ENCODE measurements at regions not wholly inside any gene's neighbourhood (a gene's known extent, or its start where the extent isn't known, plus 50 kb on each side); places are given as distances from the start of the nearest gene placed in this dataset.

- WGBS, 2 experiments, result 89 to 100% methylated on average over 1 to 2 of the region's 2 CpGs
- Histone ChIP-seq H3K27me3 (ENCODE audit: control insufficient read depth, insufficient read depth, low read length, poor library complexity, severe bottlenecking) (no peaks in the 10 kb centered on the region), H3K36me3 (ENCODE audit: control insufficient read depth, insufficient read depth, low read length) (no peaks in the 10 kb centered on the region), H3K4me3 (ENCODE audit: insufficient read depth, low read depth, low read length) (no peak overlapping the region), H3K27ac (ENCODE audit: insufficient read depth, low read depth, low read length, poor library complexity, severe bottlenecking) (no peak overlapping the region), H3K4me1 (ENCODE audit: control insufficient read depth, insufficient read depth, low read length) (no peaks in the 10 kb centered on the region), H3K9me3 (ENCODE audit: control insufficient read depth, low read length) (no peaks in the 10 kb centered on the region)
These were observed 360.7 kb downstream of the FIGN start for GRCh38 chr2:163375070-163375469.

DNA sequence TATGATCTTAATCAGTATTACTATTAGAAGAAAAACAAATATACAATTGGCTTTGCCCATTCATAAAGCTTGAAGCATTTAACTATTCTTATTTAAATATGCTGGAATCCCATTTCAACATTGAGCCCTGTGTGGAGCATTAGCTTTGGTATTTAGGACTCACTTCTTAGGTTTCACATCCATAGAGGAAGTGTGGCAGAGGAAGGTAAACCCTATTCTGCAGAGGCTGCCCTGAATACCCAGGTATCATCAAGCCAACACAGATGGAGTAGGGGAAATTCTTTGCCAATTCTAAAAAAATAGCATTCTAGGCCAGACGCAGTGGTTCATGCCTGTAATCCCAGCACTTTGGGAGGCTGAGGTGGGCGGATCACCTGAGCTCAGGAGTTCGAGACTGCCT lies 361.5 kb downstream of the FIGN start:
- H3K4me1 ChIP-seq (ENCODE audit: control insufficient read depth, insufficient read depth, low read length), result no peaks in the 10 kb centered on the region
- no peaks in the 10 kb centered on the region for H3K9me3 ChIP-seq (ENCODE audit: control insufficient read depth, low read length)
- WGBS, 2 experiments, result 86 to 95% methylated on average over 3 of the region's 3 CpGs
- no peaks in the 10 kb centered on the region for H3K27me3 ChIP-seq (ENCODE audit: control insufficient read depth, insufficient read depth, low read length, poor library complexity, severe bottlenecking)
- no peak overlapping the region for H3K4me3 ChIP-seq (ENCODE audit: insufficient read depth, low read depth, low read length)
- H3K27ac ChIP-seq (ENCODE audit: insufficient read depth, low read depth, low read length, poor library complexity, severe bottlenecking), result no peak overlapping the region
- no peaks in the 10 kb centered on the region for H3K36me3 ChIP-seq (ENCODE audit: control insufficient read depth, insufficient read depth, low read length)

DNA sequence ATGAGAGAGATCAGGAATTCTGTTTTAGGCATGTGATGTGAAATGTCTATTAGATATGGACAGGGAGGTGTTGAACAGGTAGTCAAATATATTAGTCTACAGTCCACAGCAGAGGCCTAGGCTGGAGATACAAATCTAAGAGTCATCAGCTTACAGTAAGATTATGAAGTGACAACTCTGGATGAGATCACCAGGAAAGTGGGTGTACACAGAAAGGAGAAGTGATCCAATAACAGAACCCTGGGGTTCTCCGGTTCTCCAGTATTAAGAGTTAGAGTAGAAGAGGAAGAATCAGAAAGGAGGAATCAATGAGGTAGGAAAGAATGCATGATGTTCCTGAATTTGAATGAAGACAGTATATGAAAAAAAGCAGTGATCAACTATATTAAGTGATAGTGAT lies 362.3 kb downstream of the FIGN start:
- no peaks in the 10 kb centered on the region for H3K27me3 ChIP-seq (ENCODE audit: control insufficient read depth, insufficient read depth, low read length, poor library complexity, severe bottlenecking)
- no peak overlapping the region for H3K27ac ChIP-seq (ENCODE audit: insufficient read depth, low read depth, low read length, poor library complexity, severe bottlenecking)
- H3K4me3 ChIP-seq (ENCODE audit: insufficient read depth, low read depth, low read length), result no peak overlapping the region
- no peaks in the 10 kb centered on the region for H3K4me1 ChIP-seq (ENCODE audit: control insufficient read depth, insufficient read depth, low read length)
- 96 to 100% methylated on average over 1 of the region's 1 CpG for WGBS, 2 experiments
- no peaks in the 10 kb centered on the region for H3K9me3 ChIP-seq (ENCODE audit: control insufficient read depth, low read length)
- no peaks in the 10 kb centered on the region for H3K36me3 ChIP-seq (ENCODE audit: control insufficient read depth, insufficient read depth, low read length)

- H3K9me3 ChIP-seq (ENCODE audit: control insufficient read depth, low read length), result no peaks in the 10 kb centered on the region
- no peaks in the 10 kb centered on the region for H3K4me1 ChIP-seq (ENCODE audit: control insufficient read depth, insufficient read depth, low read length)
- H3K4me3 ChIP-seq (ENCODE audit: insufficient read depth, low read depth, low read length), result no peak overlapping the region
- H3K27ac ChIP-seq (ENCODE audit: insufficient read depth, low read depth, low read length, poor library complexity, severe bottlenecking), result no peak overlapping the region
- H3K27me3 ChIP-seq (ENCODE audit: control insufficient read depth, insufficient read depth, low read length, poor library complexity, severe bottlenecking), result no peaks in the 10 kb centered on the region
- 90 to 93% methylated on average over 4 of the region's 4 CpGs for WGBS, 2 experiments
- H3K36me3 ChIP-seq (ENCODE audit: control insufficient read depth, insufficient read depth, low read length), result no peaks in the 10 kb centered on the region
These were observed 365.5 kb downstream of the FIGN start for GRCh38 chr2:163370169-163370886.

- Histone ChIP-seq H3K27me3 (ENCODE audit: control insufficient read depth, insufficient read depth, low read length, poor library complexity, severe bottlenecking) (no peaks in the 10 kb centered on the region), H3K36me3 (ENCODE audit: control insufficient read depth, insufficient read depth, low read length) (no peaks in the 10 kb centered on the region), H3K9me3 (ENCODE audit: control insufficient read depth, low read length) (no peaks in the 10 kb centered on the region), H3K27ac (ENCODE audit: insufficient read depth, low read depth, low read length, poor library complexity, severe bottlenecking) (no peak overlapping the region), H3K4me1 (ENCODE audit: control insufficient read depth, insufficient read depth, low read length) (no peaks in the 10 kb centered on the region), H3K4me3 (ENCODE audit: insufficient read depth, low read depth, low read length) (no peak overlapping the region)
- 86 to 100% methylated on average over 1 of the region's 1 CpG for WGBS, 2 experiments
These were observed 366.7 kb downstream of the FIGN start for GRCh38 chr2:163369111-163369510.

DNA sequence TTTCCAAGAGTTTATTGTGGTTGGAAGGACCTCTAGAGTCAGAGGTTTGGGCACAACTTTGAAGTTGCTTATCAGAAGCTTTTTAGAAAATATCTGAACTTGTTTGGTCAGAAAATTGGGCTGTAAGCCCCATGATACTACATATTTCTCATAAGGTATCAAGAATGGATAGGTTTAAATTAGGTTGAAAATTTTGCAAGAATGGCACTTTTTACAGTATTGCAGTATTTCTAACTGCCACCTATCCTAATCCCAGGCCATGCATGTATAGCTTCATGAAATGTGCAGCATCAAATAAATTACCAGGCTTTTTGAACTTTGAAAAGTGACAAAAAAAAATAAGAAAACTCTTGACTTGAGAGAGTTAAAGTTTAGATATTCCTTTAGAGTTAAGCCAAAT lies 367.2 kb downstream of the FIGN start:
- Histone ChIP-seq H3K4me1 (ENCODE audit: control insufficient read depth, insufficient read depth, low read length) (no peaks in the 10 kb centered on the region), H3K27ac (ENCODE audit: insufficient read depth, low read depth, low read length, poor library complexity, severe bottlenecking) (no peak overlapping the region), H3K4me3 (ENCODE audit: insufficient read depth, low read depth, low read length) (no peak overlapping the region), H3K27me3 (ENCODE audit: control insufficient read depth, insufficient read depth, low read length, poor library complexity, severe bottlenecking) (no peaks in the 10 kb centered on the region), H3K36me3 (ENCODE audit: control insufficient read depth, insufficient read depth, low read length) (no peaks in the 10 kb centered on the region), H3K9me3 (ENCODE audit: control insufficient read depth, low read length) (no peaks in the 10 kb centered on the region)

DNA sequence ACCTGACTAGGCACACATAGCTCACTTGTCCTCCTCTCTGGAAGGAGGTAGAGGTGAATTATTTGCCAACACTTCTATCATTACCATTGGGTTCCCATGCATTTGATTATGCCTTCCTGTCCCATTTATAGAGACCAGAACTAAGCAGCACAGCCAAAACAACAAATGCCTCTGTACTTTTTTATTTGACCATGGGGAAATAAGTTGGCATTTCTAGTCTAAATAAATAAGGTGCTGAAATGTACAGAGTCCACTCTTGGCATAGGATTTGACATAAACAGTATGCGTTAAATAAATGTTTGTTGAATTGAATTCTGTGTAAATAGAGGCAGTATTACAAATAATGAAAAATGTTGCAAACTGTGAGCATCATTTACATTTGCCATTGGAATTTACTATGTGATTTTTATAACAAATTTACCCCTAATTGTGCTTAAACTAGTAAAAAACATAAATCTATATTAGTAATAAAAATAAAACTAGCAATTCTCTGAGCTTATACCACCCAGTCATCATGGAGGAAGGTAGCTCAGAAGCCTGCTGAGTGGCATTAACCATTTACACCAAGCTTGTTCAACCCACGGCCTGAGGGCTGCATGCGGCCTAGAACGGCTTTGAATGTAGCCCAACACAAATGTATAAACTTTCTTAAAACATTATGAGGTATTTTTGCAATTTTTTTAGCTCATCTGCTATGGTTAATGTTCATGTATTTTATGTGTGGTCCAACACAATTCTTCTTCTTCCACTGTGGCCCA lies 367.8 kb downstream of the FIGN start:
- 81 to 98% methylated on average over 3 to 4 of the region's 4 CpGs for WGBS, 2 experiments
- no peak overlapping the region for H3K4me3 ChIP-seq (ENCODE audit: insufficient read depth, low read depth, low read length)
- H3K27ac ChIP-seq (ENCODE audit: insufficient read depth, low read depth, low read length, poor library complexity, severe bottlenecking), result no peak overlapping the region

GRCh38 chr2:163364736-163365135 lies 371.1 kb downstream of the FIGN start:
- Histone ChIP-seq H3K4me1 (ENCODE audit: control insufficient read depth, insufficient read depth, low read length) (no peaks in the 10 kb centered on the region), H3K9me3 (ENCODE audit: control insufficient read depth, low read length) (no peaks in the 10 kb centered on the region), H3K36me3 (ENCODE audit: control insufficient read depth, insufficient read depth, low read length) (no peaks in the 10 kb centered on the region), H3K27me3 (ENCODE audit: control insufficient read depth, insufficient read depth, low read length, poor library complexity, severe bottlenecking) (no peaks in the 10 kb centered on the region), H3K27ac (ENCODE audit: insufficient read depth, low read depth, low read length, poor library complexity, severe bottlenecking) (no peak overlapping the region), H3K4me3 (ENCODE audit: insufficient read depth, low read depth, low read length) (no peak overlapping the region)

More for the DNA sequence above, 367.8 kb downstream of the FIGN start:
- Histone ChIP-seq H3K36me3 (ENCODE audit: control insufficient read depth, insufficient read depth, low read length) (no peaks in the 10 kb centered on the region), H3K9me3 (ENCODE audit: control insufficient read depth, low read length) (no peaks in the 10 kb centered on the region), H3K27me3 (ENCODE audit: control insufficient read depth, insufficient read depth, low read length, poor library complexity, severe bottlenecking) (no peaks in the 10 kb centered on the region), H3K4me1 (ENCODE audit: control insufficient read depth, insufficient read depth, low read length) (no peaks in the 10 kb centered on the region)

- no peaks in the 10 kb centered on the region for H3K27me3 ChIP-seq (ENCODE audit: control insufficient read depth, insufficient read depth, low read length, poor library complexity, severe bottlenecking)
- H3K36me3 ChIP-seq (ENCODE audit: control insufficient read depth, insufficient read depth, low read length), result no peaks in the 10 kb centered on the region
- H3K4me3 ChIP-seq (ENCODE audit: insufficient read depth, low read depth, low read length), result no peak overlapping the region
- H3K9me3 ChIP-seq (ENCODE audit: control insufficient read depth, low read length), result no peaks in the 10 kb centered on the region
- peaks cover 3% of the 10 kb centered on the region for H3K4me1 ChIP-seq (ENCODE audit: control insufficient read depth, insufficient read depth, low read length)
- WGBS, 2 experiments, result 75 to 87% methylated on average over 1 of the region's 1 CpG
- no peak overlapping the region for H3K27ac ChIP-seq (ENCODE audit: insufficient read depth, low read depth, low read length, poor library complexity, severe bottlenecking)
These were observed 382.3 kb downstream of the FIGN start for GRCh38 chr2:163353551-163353950.

- WGBS, 2 experiments, result 82 to 87% methylated on average over 2 of the region's 2 CpGs
These were observed 383.8 kb downstream of the FIGN start for GRCh38 chr2:163351966-163352365.

More at GRCh38 chr2:163351966-163352365, 383.8 kb downstream of the FIGN start:
- H3K27ac ChIP-seq (ENCODE audit: insufficient read depth, low read depth, low read length, poor library complexity, severe bottlenecking), result no peak overlapping the region
- no peak overlapping the region for H3K4me3 ChIP-seq (ENCODE audit: insufficient read depth, low read depth, low read length)
- H3K27me3 ChIP-seq (ENCODE audit: control insufficient read depth, insufficient read depth, low read length, poor library complexity, severe bottlenecking), result no peaks in the 10 kb centered on the region
- H3K4me1 ChIP-seq (ENCODE audit: control insufficient read depth, insufficient read depth, low read length), result peaks cover 8% of the 10 kb centered on the region
- no peaks in the 10 kb centered on the region for H3K36me3 ChIP-seq (ENCODE audit: control insufficient read depth, insufficient read depth, low read length)
- no peaks in the 10 kb centered on the region for H3K9me3 ChIP-seq (ENCODE audit: control insufficient read depth, low read length)
